HEK293 (cell line): ENCODE measurements at regions not wholly inside any gene's neighbourhood (a gene's known extent, or its start where the extent isn't known, plus 50 kb on each side); places are given as distances from the start of the nearest gene placed in this dataset.

Experiments used
- REST ChIP-seq: fragments of 450-650 bp; formaldehyde crosslinking; IDR thresholded peaks from 2 replicates; pipeline ENCODE4 v1.5.1; 2016; ENCODE audit warnings: missing biosample characterization, missing genetic modification characterization
- ZNF37A ChIP-seq: fragments of 450-650 bp; IDR thresholded peaks from 2 replicates; pipeline ENCODE4 v1.5.1; 2018; ENCODE audit warnings: missing biosample characterization, missing genetic modification characterization

- TF ChIP-seq ZNF37A (tag by site-specific recombination), result no peak
- no peak for TF ChIP-seq REST (tag by site-specific recombination)
These were observed 103.4 kb upstream of the GLI3 start for GRCh38 chr7:42340436-42340835.
